ENCODE measurements at regions not wholly inside any gene's neighbourhood (a gene's known extent, or its start where the extent isn't known, plus 50 kb on each side); places are given as distances from the start of the nearest gene placed in this dataset.

- TF ChIP-seq CTCF (conservative IDR thresholded peaks at IDR 0.05; ENCODE audit: low read depth in 2 of 2), result no peak
- TF ChIP-seq POLR2AphosphoS5 (IDR thresholded peaks at IDR 0.05; ENCODE audit: low read depth), result no peak
Observed at GRCh38 chr4:64737026-64737853, 328.0 kb upstream of the TECRL start.

All from GM23338 (cell line).